GM23338 (cell line): ENCODE measurements at regions not wholly inside any gene's neighbourhood (a gene's known extent, or its start where the extent isn't known, plus 50 kb on each side); places are given as distances from the start of the nearest gene placed in this dataset.
A peak's percentile ranks its signal among the peaks of the same experiment; 100 is the strongest.

ENCODE experiments used
- ATAC-seq: fragments of 200-7000 bp; cut with Tn5 transposase; 3 replicates; pipeline ENCODE4 v1.9.1; 2020
- DNase-seq: peaks from one replicate; pipeline ENCODE4 v3.0.0-alpha.2; 2015; ENCODE audit warnings: low spot score
- H2AFZ ChIP-seq: fragments of 200-600 bp; sonication (generic); 2 replicates; pipeline ENCODE4 v1.8.0; 2016; ENCODE audit warnings: antibody characterized with exemption, mild to moderate bottlenecking, moderate library complexity
- H3F3A ChIP-seq: fragments of 200-600 bp; sonication (generic); replicated peaks from 2 replicates; pipeline ENCODE4 v1.8.0; 2017; ENCODE audit warnings: antibody characterized with exemption, mixed run types, low read depth
- H3K27ac ChIP-seq: fragments of 200-600 bp; sonication (generic); 2 replicates; pipeline ENCODE4 v1.6.1; 2016; ENCODE audit warnings: low read depth
- H3K27me3 ChIP-seq: fragments of 200-600 bp; sonication (generic); 2 replicates; pipeline ENCODE4 v1.8.0; 2016; ENCODE audit warnings: mild to moderate bottlenecking, mixed run types, moderate library complexity; ENCODE audit not compliant: insufficient read depth
- H3K36me3 ChIP-seq: fragments of 200-600 bp; sonication (generic); 2 replicates; pipeline ENCODE4 v1.8.0; 2016; ENCODE audit warnings: mild to moderate bottlenecking; ENCODE audit not compliant: insufficient read depth
- H3K4me1 ChIP-seq: fragments of 200-600 bp; sonication (generic); 2 replicates; pipeline ENCODE4 v1.8.0; 2016; ENCODE audit warnings: mild to moderate bottlenecking, moderate library complexity; ENCODE audit not compliant: insufficient read depth
- H3K4me2 ChIP-seq: fragments of 200-600 bp; sonication (generic); 2 replicates; pipeline ENCODE4 v1.7.1; 2017; ENCODE audit warnings: mixed run types
- H3K4me3 ChIP-seq: fragments of 200-600 bp; sonication (generic); 2 replicates; pipeline ENCODE4 v1.6.1; 2016; ENCODE audit warnings: mixed run types
- H3K79me2 ChIP-seq: fragments of 200-600 bp; sonication (generic); replicated peaks from 2 replicates; pipeline ENCODE4 v1.8.0; 2017; ENCODE audit warnings: mild to moderate bottlenecking; ENCODE audit not compliant: insufficient read depth
- H3K9me2 ChIP-seq: fragments of 200-600 bp; sonication (generic); 2 replicates; pipeline ENCODE4 v1.8.0; 2017; ENCODE audit not compliant: insufficient read depth
- H4K20me1 ChIP-seq: fragments of 200-600 bp; sonication (generic); replicated peaks from 2 replicates; pipeline ENCODE4 v1.8.0; 2017; ENCODE audit warnings: mild to moderate bottlenecking; ENCODE audit not compliant: insufficient read depth
- H3K27ac Mint-ChIP-seq: 2 replicates; pipeline ENCODE4 v1.8.0; 2020; ENCODE audit warnings: inconsistent platforms, mild to moderate bottlenecking, moderate library complexity, mixed read lengths
- H3K27me3 Mint-ChIP-seq: 3 replicates; pipeline ENCODE4 v1.8.0; 2022; ENCODE audit warnings: low read depth, mild to moderate bottlenecking, moderate library complexity, mixed read lengths, inconsistent platforms; ENCODE audit not compliant: insufficient read depth, poor library complexity
- H3K36me3 Mint-ChIP-seq: 3 replicates; pipeline ENCODE4 v1.8.0; 2021; ENCODE audit warnings: low read depth, mild to moderate bottlenecking, inconsistent platforms, moderate library complexity, mixed read lengths
- H3K4me1 Mint-ChIP-seq: 3 replicates; pipeline ENCODE4 v1.8.0; 2020; ENCODE audit warnings: mild to moderate bottlenecking, inconsistent platforms, mixed read lengths
- H3K4me3 Mint-ChIP-seq: 3 replicates; pipeline ENCODE4 v1.8.0; 2021; ENCODE audit warnings: moderate library complexity, mild to moderate bottlenecking, inconsistent platforms, mixed read lengths
- H3K9me3 Mint-ChIP-seq: 3 replicates; pipeline ENCODE4 v1.8.0; 2020; ENCODE audit warnings: moderate library complexity, mild to moderate bottlenecking, inconsistent platforms, mixed read lengths
- CTCF ChIP-seq, 2 experiments: fragments of 200-600 bp in 1 of 2; sonication (generic) in 1 of 2; conservative IDR thresholded peaks; 2 replicates each; pipeline versions ENCODE4 v1.5.1 to v1.6.1; 2016 to 2017; ENCODE audit warnings: antibody characterized with exemption in 2 of 2, low read depth in 2 of 2, mild to moderate bottlenecking in 2 of 2, moderate library complexity in 1 of 2
- ETS1 ChIP-seq: IDR thresholded peaks from 2 replicates; pipeline ENCODE4 v1.6.1; 2016; ENCODE audit warnings: antibody characterized with exemption
- EZH2 ChIP-seq: fragments of 200-600 bp; sonication (generic); IDR thresholded peaks from one replicate; pipeline ENCODE4 v1.8.0; 2017; ENCODE audit warnings: antibody characterized with exemption, mild to moderate bottlenecking, low read depth; ENCODE audit not compliant: unreplicated experiment
- EZH2phosphoT487 ChIP-seq: fragments of 200-600 bp; sonication (generic); IDR thresholded peaks from one replicate; pipeline ENCODE4 v1.8.1; 2018; ENCODE audit warnings: antibody characterized with exemption; ENCODE audit not compliant: unreplicated experiment
- POLR2AphosphoS5 ChIP-seq: IDR thresholded peaks from 2 replicates; pipeline ENCODE4 v1.6.1; 2016; ENCODE audit warnings: antibody characterized with exemption, low read depth
- REST ChIP-seq: IDR thresholded peaks from one replicate; pipeline ENCODE4 v1.6.1; 2018; ENCODE audit warnings: antibody characterized with exemption; ENCODE audit not compliant: unreplicated experiment
- STAT1 ChIP-seq: IDR thresholded peaks from one replicate; pipeline ENCODE4 v1.6.1; 2016; ENCODE audit warnings: antibody characterized with exemption; ENCODE audit not compliant: unreplicated experiment

GRCh38 chr10:47164126-47164799 lies 135.7 kb upstream of the GDF10 start:
- Histone ChIP-seq H4K20me1 (no peaks in the 10 kb centered on the region), H3K4me2 (no peak overlapping the region), H3K27me3 (no peaks in the 10 kb centered on the region), H3K79me2 (no peaks in the 10 kb centered on the region), H3K9me2 (no peaks in the 10 kb centered on the region), H3K4me3 (no peak overlapping the region), H3K36me3 (no peaks in the 10 kb centered on the region), H3F3A (no peaks in the 10 kb centered on the region), H2AFZ (no peak overlapping the region), H3K4me1 (no peaks in the 10 kb centered on the region), H3K27ac (no peak overlapping the region)
- H3K4me3 Mint-ChIP-seq, result no peak overlapping the region
- H3K4me1 Mint-ChIP-seq, result no peaks in the 10 kb centered on the region; the same call in 2 of the 3 replicates
- no peak overlapping the region for H3K27ac Mint-ChIP-seq
- peaks cover 13% of the 10 kb centered on the region for H3K9me3 Mint-ChIP-seq
- 0 out of 3 replicates have a peak, but pooled peaks cover 4% of the 10 kb centered on the region for H3K36me3 Mint-ChIP-seq
- H3K27me3 Mint-ChIP-seq, result peaks cover 6% of the 10 kb centered on the region
- TF ChIP-seq STAT1, result no peak
- DNase-seq, result no peak
- no peak for ATAC-seq

GRCh38 chr10:47164800-47165128 lies 135.2 kb upstream of the GDF10 start:
- Mint-ChIP-seq H3K27me3 (peaks cover 2% of the 10 kb centered on the region), H3K27ac (no peak overlapping the region), H3K9me3 (peaks cover 16% of the 10 kb centered on the region), H3K4me3 (no peak overlapping the region), H3K4me1 (no peaks in the 10 kb centered on the region; the same call in 2 of the 3 replicates), H3K36me3 (peaks cover 4% of the 10 kb centered on the region; the same call in 1 of the 3 replicates)
- Histone ChIP-seq H3K4me2 (no peak overlapping the region), H3K4me3 (no peak overlapping the region), H3K27me3 (no peaks in the 10 kb centered on the region), H3F3A (no peaks in the 10 kb centered on the region), H3K79me2 (no peaks in the 10 kb centered on the region), H2AFZ (no peak overlapping the region), H3K27ac (no peak overlapping the region), H3K36me3 (no peaks in the 10 kb centered on the region), H3K4me1 (no peaks in the 10 kb centered on the region), H3K9me2 (no peaks in the 10 kb centered on the region), H4K20me1 (no peaks in the 10 kb centered on the region)
- DNase-seq, result no peak
- ATAC-seq, result no peak
- TF ChIP-seq ETS1 (no peak), EZH2 (no peak), EZH2phosphoT487 (no peak), CTCF (conservative IDR thresholded peaks at IDR 0.05; ENCODE audit: low read depth in 2 of 2) (no peak)

- Histone ChIP-seq H2AFZ (peak overlapping the region; percentile 95; the same call in 1 of the 2 replicates), H3K27ac (no peak overlapping the region), H3K4me2 (no peak overlapping the region), H3K9me2 (no peaks in the 10 kb centered on the region), H3K4me1 (no peaks in the 10 kb centered on the region), H3K27me3 (no peaks in the 10 kb centered on the region), H3K4me3 (no peak overlapping the region), H3K36me3 (no peaks in the 10 kb centered on the region), H4K20me1 (no peaks in the 10 kb centered on the region), H3K79me2 (no peaks in the 10 kb centered on the region), H3F3A (no peaks in the 10 kb centered on the region)
- ATAC-seq (no peak), DNase-seq (no peak)
- Mint-ChIP-seq H3K9me3 (peaks cover 21% of the 10 kb centered on the region), H3K36me3 (peaks cover 4% of the 10 kb centered on the region; the same call in 1 of the 3 replicates), H3K4me3 (no peak overlapping the region), H3K27me3 (peaks cover 2% of the 10 kb centered on the region), H3K4me1 (no peaks in the 10 kb centered on the region; the same call in 2 of the 3 replicates), H3K27ac (no peak overlapping the region)
- TF ChIP-seq POLR2AphosphoS5 (no peak), REST (no peak), STAT1 (no peak), CTCF (conservative IDR thresholded peaks at IDR 0.05; ENCODE audit: low read depth in 2 of 2) (no peak), ETS1 (no peak), EZH2phosphoT487 (no peak)
These were observed 134.8 kb upstream of the GDF10 start for GRCh38 chr10:47165168-47165710.
